ENCODE measurements at regions not wholly inside any gene's neighbourhood (a gene's known extent, or its start where the extent isn't known, plus 50 kb on each side); places are given as distances from the start of the nearest gene placed in this dataset.

GRCh38 chr2:15725101-15725781 lies 133.6 kb downstream of the DDX1 start:
- Histone ChIP-seq H3K27me3 (ENCODE audit: insufficient read depth, low read length) (peaks cover 8% of the 10 kb centered on the region), H3K4me1 (ENCODE audit: insufficient read depth, low read length) (peaks cover 3% of the 10 kb centered on the region), H3K9me3 (ENCODE audit: low read depth, low read length) (no peaks in the 10 kb centered on the region), H3K79me2 (ENCODE audit: insufficient read depth, low read length) (no peaks in the 10 kb centered on the region), H4K20me1 (ENCODE audit: insufficient read depth, low read length) (no peaks in the 10 kb centered on the region), H3K4me3 (ENCODE audit: insufficient read depth, low read length) (no peak overlapping the region), H3K36me3 (ENCODE audit: insufficient read depth, low read length) (no peaks in the 10 kb centered on the region), H2AFZ (ENCODE audit: low read length) (no peak overlapping the region), H3K27ac (ENCODE audit: low read depth, low read length) (no peak overlapping the region), H3K4me2 (ENCODE audit: insufficient read depth, low read length) (no peak overlapping the region)
- no peak for DNase-seq (ENCODE audit: insufficient read length, low spot score, missing footprints)
- TF ChIP-seq CTCF (IDR thresholded peaks at IDR 0.05; ENCODE audit: extremely low read depth, low read depth, low read length), result no peak

GRCh38 chr2:15725782-15726112 lies 134.1 kb downstream of the DDX1 start:
- no peak for DNase-seq (ENCODE audit: insufficient read length, low spot score, missing footprints)
- Histone ChIP-seq H3K36me3 (ENCODE audit: insufficient read depth, low read length) (no peaks in the 10 kb centered on the region), H3K27me3 (ENCODE audit: insufficient read depth, low read length) (peaks cover 8% of the 10 kb centered on the region), H4K20me1 (ENCODE audit: insufficient read depth, low read length) (no peaks in the 10 kb centered on the region), H3K9me3 (ENCODE audit: low read depth, low read length) (no peaks in the 10 kb centered on the region), H3K4me2 (ENCODE audit: insufficient read depth, low read length) (no peak overlapping the region), H3K79me2 (ENCODE audit: insufficient read depth, low read length) (no peaks in the 10 kb centered on the region), H3K4me3 (ENCODE audit: insufficient read depth, low read length) (no peak overlapping the region), H3K27ac (ENCODE audit: low read depth, low read length) (no peak overlapping the region), H2AFZ (ENCODE audit: low read length) (no peak overlapping the region), H3K4me1 (ENCODE audit: insufficient read depth, low read length) (peaks cover 8% of the 10 kb centered on the region)
- TF ChIP-seq CTCF (IDR thresholded peaks at IDR 0.05; ENCODE audit: extremely low read depth, low read depth, low read length), result no peak

- Histone ChIP-seq H3K4me3 (ENCODE audit: insufficient read depth, low read length) (no peak overlapping the region), H3K27me3 (ENCODE audit: insufficient read depth, low read length) (peaks cover 10% of the 10 kb centered on the region), H3K27ac (ENCODE audit: low read depth, low read length) (no peak overlapping the region), H3K4me1 (ENCODE audit: insufficient read depth, low read length) (peaks cover 12% of the 10 kb centered on the region), H3K9me3 (ENCODE audit: low read depth, low read length) (no peaks in the 10 kb centered on the region), H4K20me1 (ENCODE audit: insufficient read depth, low read length) (no peaks in the 10 kb centered on the region), H3K4me2 (ENCODE audit: insufficient read depth, low read length) (no peak overlapping the region), H3K79me2 (ENCODE audit: insufficient read depth, low read length) (no peaks in the 10 kb centered on the region), H2AFZ (ENCODE audit: low read length) (no peak overlapping the region), H3K36me3 (ENCODE audit: insufficient read depth, low read length) (no peaks in the 10 kb centered on the region)
- DNase-seq (ENCODE audit: insufficient read length, low spot score, missing footprints), result no peak
- TF ChIP-seq CTCF (IDR thresholded peaks at IDR 0.05; ENCODE audit: extremely low read depth, low read depth, low read length), result no peak
Measured at GRCh38 chr2:15726321-15727057, 134.8 kb downstream of the DDX1 start.

- DNase-seq (ENCODE audit: insufficient read length, low spot score, missing footprints), result no peak
- TF ChIP-seq CTCF (IDR thresholded peaks at IDR 0.05; ENCODE audit: extremely low read depth, low read depth, low read length), result no peak
- H2AFZ ChIP-seq (ENCODE audit: low read length), result no peak overlapping the region
- no peaks in the 10 kb centered on the region for H4K20me1 ChIP-seq (ENCODE audit: insufficient read depth, low read length)
- H3K36me3 ChIP-seq (ENCODE audit: insufficient read depth, low read length), result no peaks in the 10 kb centered on the region
- H3K4me2 ChIP-seq (ENCODE audit: insufficient read depth, low read length), result no peak overlapping the region
- no peak overlapping the region for H3K27ac ChIP-seq (ENCODE audit: low read depth, low read length)
- H3K79me2 ChIP-seq (ENCODE audit: insufficient read depth, low read length), result no peaks in the 10 kb centered on the region
- H3K9me3 ChIP-seq (ENCODE audit: low read depth, low read length), result no peaks in the 10 kb centered on the region
- H3K27me3 ChIP-seq (ENCODE audit: insufficient read depth, low read length), result peaks cover 20% of the 10 kb centered on the region
- peaks cover 15% of the 10 kb centered on the region for H3K4me1 ChIP-seq (ENCODE audit: insufficient read depth, low read length)
- no peak overlapping the region for H3K4me3 ChIP-seq (ENCODE audit: insufficient read depth, low read length)
Measured at GRCh38 chr2:15727396-15728244, 136.0 kb downstream of the DDX1 start.

Measured in osteoblast (primary cell).